HG03025 (cell line): ENCODE measurements at regions not wholly inside any gene's neighbourhood (a gene's known extent, or its start where the extent isn't known, plus 50 kb on each side); places are given as distances from the start of the nearest gene placed in this dataset.

Experiments
- ATAC-seq: cut with Tn5 transposase; IDR thresholded peaks from one replicate; pipeline ENCODE4 v1.9.1; 2021; ENCODE audit warnings: mild to moderate bottlenecking, moderate library complexity; ENCODE audit not compliant: unreplicated experiment, low FRiP score

DNA sequence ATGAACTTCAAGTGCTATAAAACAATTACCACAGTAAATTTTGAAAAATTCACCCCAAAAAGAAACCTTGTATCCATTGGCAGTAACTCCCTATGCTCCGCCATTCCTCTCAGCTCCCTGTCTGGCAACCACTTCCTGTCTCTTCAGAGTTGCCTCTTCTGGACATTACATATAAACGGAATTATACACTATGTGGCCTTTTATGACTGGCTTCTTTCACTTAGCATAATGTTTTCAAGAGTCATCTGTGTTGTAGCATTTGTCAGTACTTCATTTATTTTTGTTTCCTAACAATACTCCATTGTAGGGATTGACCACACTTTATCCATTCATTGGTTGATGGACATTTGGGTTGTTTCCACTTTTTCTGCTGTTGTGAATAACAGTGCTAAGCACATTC, 50.1 kb downstream of the CEP43 start:
- ATAC-seq, result no peak

DNA sequence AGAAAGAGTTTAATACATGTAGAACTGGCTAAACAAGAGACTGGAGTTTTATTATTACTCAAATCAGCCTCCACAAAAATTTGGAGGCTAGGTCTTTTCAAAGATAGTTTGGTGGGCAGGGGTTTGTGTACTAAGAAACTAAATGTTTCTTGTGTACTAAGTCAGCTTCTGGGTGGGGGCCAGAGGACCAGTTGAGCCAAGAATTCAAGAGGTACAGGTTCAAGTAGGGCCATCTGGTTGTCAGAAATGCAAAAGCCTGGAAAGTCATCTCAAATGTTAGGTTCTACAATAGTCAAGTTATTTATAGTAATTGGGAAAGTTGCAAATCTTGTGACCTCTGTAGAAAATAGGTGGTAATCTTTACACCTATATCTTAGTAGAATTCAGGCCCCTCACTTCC, 51.7 kb downstream of the CEP43 start:
- no peak for ATAC-seq

DNA sequence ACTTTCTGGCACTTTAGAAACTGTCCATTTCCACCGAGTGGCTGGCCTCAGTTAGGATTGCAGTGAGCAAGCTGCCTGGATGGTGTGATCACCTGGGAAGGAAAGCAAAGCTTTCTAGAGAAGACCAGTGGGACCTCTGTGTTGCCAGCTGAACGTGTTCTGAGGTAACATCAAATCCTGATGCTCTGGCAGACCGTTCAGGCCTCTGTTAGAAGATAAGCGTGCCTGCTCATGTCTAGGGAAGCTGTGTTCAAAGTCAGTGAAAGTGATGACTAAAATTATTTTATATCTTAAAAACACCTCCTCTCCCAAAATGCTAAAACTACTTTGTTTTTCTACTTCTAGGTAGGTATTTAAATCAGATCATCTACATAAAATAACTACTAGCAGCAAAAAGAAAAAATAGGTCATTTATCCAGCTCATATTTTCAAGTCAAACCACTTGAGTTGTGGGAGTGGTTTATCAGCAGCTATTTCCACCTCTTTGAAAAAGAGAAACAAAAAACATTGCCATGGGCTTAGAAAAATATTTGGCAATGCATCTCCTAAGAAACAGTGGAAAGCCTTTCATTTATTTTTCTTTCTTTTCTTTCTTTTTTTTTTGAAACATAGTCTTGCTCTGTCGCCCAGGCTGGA, 54.8 kb downstream of the CEP43 start:
- no peak for ATAC-seq

DNA sequence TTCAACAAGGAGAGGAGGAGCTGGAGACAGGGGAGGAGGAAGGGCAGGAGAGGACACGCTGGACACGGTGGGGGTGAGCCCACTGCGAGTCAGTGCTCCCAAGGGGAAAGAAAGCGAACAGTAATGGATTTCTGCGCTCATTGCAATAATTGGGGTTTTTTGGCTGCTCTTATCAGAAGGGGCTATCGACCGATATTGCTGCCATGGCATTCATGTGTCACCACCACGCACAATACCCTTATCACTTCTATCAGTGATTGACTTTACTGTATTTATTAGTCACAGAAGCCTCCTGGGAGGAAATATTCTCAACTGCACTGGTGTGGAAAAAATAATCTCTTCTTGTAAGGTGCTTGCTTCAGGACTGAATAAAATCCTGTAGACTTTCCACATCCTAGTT, 55.8 kb downstream of the CEP43 start:
- no peak for ATAC-seq

DNA sequence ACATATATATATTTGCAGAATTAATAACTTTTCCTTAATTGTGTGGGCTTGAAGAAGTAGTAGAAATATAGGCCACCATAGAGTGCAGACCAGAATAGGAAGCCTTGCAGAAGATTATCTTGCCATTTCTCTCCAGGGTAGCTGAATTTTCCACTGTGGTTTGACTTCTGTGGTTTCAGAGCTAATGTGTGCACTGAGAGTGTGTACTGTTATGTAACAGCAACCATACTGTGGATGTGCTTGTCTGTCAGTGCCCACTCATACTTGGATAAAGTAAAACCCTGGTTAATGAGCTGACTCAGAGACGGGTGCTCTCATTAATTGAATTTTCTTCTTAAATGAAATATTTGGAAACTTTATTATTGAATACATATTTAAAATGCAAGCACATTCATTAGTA, 57.2 kb downstream of the CEP43 start:
- ATAC-seq, result peak; percentile 92

DNA sequence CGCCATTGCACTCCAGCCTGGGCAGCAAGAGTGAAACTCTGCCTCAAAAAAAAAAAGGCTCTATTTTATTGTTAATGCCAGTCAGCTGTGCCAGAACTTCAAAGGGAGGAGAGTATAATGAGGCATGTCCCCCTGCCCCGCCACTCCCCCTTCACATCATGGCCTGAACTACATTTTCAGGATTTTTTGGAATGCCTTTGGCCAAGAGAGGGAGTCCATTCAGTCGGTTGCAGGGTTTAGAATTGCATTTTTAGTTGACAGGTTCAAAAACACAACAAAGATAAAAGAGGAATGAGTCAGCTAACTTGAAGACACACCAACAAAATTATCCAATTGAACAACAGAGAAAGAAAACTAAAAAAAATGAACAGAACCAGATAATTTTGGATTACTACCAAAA, 59.1 kb downstream of the CEP43 start:
- no peak for ATAC-seq
